ENCODE measurements at regions not wholly inside any gene's neighbourhood (a gene's known extent, or its start where the extent isn't known, plus 50 kb on each side); places are given as distances from the start of the nearest gene placed in this dataset.

DNA sequence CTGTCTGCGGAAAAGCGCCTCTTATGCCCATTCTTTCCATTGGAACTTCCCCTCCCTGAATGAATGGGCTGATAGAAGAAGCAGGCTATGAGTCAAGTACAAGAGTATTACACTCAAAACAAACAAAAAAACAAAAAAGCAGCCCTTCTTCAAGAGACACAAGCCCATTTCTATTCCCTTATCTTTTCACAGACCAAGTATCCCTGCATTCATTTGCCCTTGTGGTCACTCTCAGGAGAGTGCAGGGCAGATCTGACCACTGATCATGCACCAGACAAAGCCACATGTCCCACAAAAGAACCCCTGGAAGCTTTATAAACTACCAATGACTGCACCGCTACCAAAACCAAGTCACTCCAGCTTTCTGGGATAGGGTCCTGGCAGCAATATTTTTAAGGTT is 262.5 kb upstream of the TAS2R1 start:
- WGBS, 2 donors (ENCODE audit: low coverage in 1 of 2): 96 to 100% methylated on average over 3 of the region's 3 CpGs
- TF ChIP-seq POLR2AphosphoS5 (IDR thresholded peaks at IDR 0.05) (no peak), EP300 (IDR thresholded peaks at IDR 0.05) (no peak), POLR2A (IDR thresholded peaks at IDR 0.05) (no peak)
- TF ChIP-seq, protein P1, sequence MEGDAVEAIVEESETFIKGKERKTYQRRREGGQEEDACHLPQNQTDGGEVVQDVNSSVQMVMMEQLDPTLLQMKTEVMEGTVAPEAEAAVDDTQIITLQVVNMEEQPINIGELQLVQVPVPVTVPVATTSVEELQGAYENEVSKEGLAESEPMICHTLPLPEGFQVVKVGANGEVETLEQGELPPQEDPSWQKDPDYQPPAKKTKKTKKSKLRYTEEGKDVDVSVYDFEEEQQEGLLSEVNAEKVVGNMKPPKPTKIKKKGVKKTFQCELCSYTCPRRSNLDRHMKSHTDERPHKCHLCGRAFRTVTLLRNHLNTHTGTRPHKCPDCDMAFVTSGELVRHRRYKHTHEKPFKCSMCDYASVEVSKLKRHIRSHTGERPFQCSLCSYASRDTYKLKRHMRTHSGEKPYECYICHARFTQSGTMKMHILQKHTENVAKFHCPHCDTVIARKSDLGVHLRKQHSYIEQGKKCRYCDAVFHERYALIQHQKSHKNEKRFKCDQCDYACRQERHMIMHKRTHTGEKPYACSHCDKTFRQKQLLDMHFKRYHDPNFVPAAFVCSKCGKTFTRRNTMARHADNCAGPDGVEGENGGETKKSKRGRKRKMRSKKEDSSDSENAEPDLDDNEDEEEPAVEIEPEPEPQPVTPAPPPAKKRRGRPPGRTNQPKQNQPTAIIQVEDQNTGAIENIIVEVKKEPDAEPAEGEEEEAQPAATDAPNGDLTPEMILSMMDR (IDR thresholded peaks at IDR 0.05): no peak
- Histone ChIP-seq H3K4me1 (no peaks in the 10 kb centered on the region), H3K27me3 (no peaks in the 10 kb centered on the region), H3K4me3 (no peak overlapping the region), H3K27ac (no peak overlapping the region), H3K9me3 (peaks cover 0 to 15% (median 0%) of the 10 kb centered on the region in 3 donors), H3K36me3 (no peaks in the 10 kb centered on the region)
- ATAC-seq: no peak

DNA sequence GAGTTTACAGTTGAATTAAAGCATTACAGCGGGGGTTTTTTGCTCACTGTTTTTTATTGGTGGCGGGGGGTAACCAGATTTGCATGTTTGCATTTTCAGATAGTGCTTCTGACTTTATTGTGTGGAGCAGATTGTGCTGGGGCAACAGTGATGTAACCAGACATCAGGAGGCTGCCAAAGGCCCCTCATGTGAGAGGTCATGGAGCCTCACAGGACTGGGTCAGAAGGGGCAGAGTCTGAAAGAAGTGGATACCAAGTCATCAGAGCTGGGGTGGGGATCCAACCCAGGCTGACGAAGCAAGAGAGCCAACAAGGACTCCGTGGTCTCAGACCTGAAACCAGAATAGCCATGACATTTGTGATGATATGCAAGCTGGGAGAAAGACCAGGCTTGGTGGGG is 259.4 kb upstream of the TAS2R1 start:
- H3K4me1 ChIP-seq: no peaks in the 10 kb centered on the region
- H3K27ac ChIP-seq: no peak overlapping the region
- ATAC-seq: no peak
- TF ChIP-seq POLR2AphosphoS5 (IDR thresholded peaks at IDR 0.05) (no peak), EP300 (IDR thresholded peaks at IDR 0.05) (no peak), POLR2A (IDR thresholded peaks at IDR 0.05) (no peak)
- TF ChIP-seq, protein P1 (IDR thresholded peaks at IDR 0.05): no peak
- H3K9me3 ChIP-seq: peaks cover 0 to 9% (median 0%) of the 10 kb centered on the region in 3 donors
- no peaks in the 10 kb centered on the region for H3K36me3 ChIP-seq
- H3K4me3 ChIP-seq: no peak overlapping the region
- WGBS, 2 donors (ENCODE audit: low coverage in 1 of 2): 75 to 82% methylated on average over 4 of the region's 4 CpGs
- no peaks in the 10 kb centered on the region for H3K27me3 ChIP-seq

DNA sequence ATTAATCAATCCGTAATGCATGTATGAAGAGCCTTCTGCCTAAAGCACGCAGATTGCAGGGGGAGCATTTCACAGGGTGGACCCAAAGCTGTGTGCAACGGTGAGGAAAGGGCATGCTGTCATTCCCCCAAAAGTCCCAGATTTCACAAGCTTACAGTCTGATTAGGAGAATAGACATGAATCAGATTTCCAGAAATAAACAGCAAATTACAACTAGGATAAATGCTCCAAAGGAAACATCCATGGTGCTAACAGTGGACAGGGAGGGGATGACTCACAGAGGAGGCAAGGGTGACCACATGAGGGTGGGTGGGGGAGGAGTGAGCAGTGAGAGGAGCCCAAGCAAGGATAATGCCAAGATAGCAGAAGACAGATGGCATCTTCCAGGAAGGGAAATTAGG is 258.4 kb upstream of the TAS2R1 start:
- Histone ChIP-seq H3K9me3 (no peaks in the 10 kb centered on the region), H3K4me1 (no peaks in the 10 kb centered on the region), H3K36me3 (no peaks in the 10 kb centered on the region), H3K4me3 (no peak overlapping the region), H3K27ac (no peak overlapping the region), H3K27me3 (no peaks in the 10 kb centered on the region)
- ATAC-seq: no peak
- WGBS, 2 donors (ENCODE audit: low coverage in 1 of 2): 53 to 54% methylated on average over 3 of the region's 3 CpGs
- no peak for TF ChIP-seq POLR2AphosphoS5 (IDR thresholded peaks at IDR 0.05)
- TF ChIP-seq EP300 (IDR thresholded peaks at IDR 0.05): no peak
- TF ChIP-seq, protein P1 (IDR thresholded peaks at IDR 0.05): no peak
- TF ChIP-seq POLR2A (IDR thresholded peaks at IDR 0.05): no peak

DNA sequence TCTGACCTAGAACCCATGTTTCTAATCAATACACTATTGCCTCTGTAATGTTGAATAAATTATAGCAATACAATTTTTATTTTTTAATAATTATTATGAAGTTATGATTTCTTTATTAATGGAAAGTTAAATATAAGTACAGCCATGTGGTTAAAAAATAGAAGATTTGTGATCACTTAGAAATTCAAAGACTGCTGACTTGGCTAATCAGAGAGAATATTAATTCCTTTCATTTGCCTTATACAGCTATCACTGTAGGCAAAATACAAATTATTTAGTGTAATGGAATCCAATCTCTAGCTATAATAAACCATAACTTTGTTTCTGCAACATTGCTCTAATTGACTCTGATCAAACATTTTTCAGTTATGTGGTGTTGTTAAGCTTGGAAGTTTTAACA is 255.0 kb upstream of the TAS2R1 start:
- ATAC-seq: no peak
- no peak overlapping the region for H3K27ac ChIP-seq
- peaks cover 0 to 15% (median 0%) of the 10 kb centered on the region in 3 donors for H3K9me3 ChIP-seq
- no peaks in the 10 kb centered on the region for H3K27me3 ChIP-seq
- no peaks in the 10 kb centered on the region for H3K4me1 ChIP-seq
- no peaks in the 10 kb centered on the region for H3K36me3 ChIP-seq
- H3K4me3 ChIP-seq: no peak overlapping the region
- no peak for TF ChIP-seq EP300 (IDR thresholded peaks at IDR 0.05)
- TF ChIP-seq POLR2AphosphoS5 (IDR thresholded peaks at IDR 0.05): no peak
- no peak for TF ChIP-seq POLR2A (IDR thresholded peaks at IDR 0.05)
- TF ChIP-seq, protein P1 (IDR thresholded peaks at IDR 0.05): no peak

DNA sequence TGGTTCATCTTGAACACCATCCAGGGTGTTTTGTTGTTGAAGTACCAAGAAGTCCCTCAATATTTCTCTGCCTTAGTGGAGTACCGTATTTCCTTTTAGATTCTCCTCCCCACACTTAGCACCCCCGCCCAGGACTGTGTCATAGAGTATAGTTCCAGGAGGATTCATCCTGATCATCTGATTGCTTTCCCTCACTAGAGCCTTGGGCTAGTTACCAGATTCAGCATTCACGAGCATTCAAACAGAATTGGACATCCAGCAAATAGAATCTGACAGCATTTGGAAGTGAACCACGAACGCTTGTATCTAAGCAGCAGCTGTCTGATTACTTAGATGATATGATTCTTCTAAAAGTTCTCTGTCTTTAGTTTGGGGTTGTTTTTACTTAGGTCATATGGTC is 248.1 kb upstream of the TAS2R1 start:
- H3K4me3 ChIP-seq: no peak overlapping the region
- H3K4me1 ChIP-seq: no peaks in the 10 kb centered on the region
- peaks cover 0 to 15% (median 0%) of the 10 kb centered on the region in 3 donors for H3K9me3 ChIP-seq
- no peaks in the 10 kb centered on the region for H3K36me3 ChIP-seq
- TF ChIP-seq EP300 (IDR thresholded peaks at IDR 0.05) (no peak), POLR2A (IDR thresholded peaks at IDR 0.05) (no peak), POLR2AphosphoS5 (IDR thresholded peaks at IDR 0.05) (no peak)
- TF ChIP-seq, protein P1 (IDR thresholded peaks at IDR 0.05): no peak
- ATAC-seq: no peak
- WGBS, 2 donors (ENCODE audit: low coverage in 1 of 2): 39 to 47% methylated on average over 5 of the region's 5 CpGs
- H3K27me3 ChIP-seq: no peaks in the 10 kb centered on the region
- H3K27ac ChIP-seq: no peak overlapping the region

Measured in gastroesophageal sphincter (tissue), 4 donors.